Caco-2 (cell line): ENCODE measurements at regions not wholly inside any gene's neighbourhood (a gene's known extent, or its start where the extent isn't known, plus 50 kb on each side); places are given as distances from the start of the nearest gene placed in this dataset.

Source experiments
- BruUV-seq: library from RNA; stranded (reverse); fragments of 400-500 nt; replicated peaks from 2 replicates; lab custom pipeline; 2021; lab: Mats Ljungman, UMichigan
- CTCF ChIA-PET: fragments of 300-600 bp; sonication (Branson Sonifier 250); formaldehyde crosslinking; loops from one replicate; lab custom pipeline; 2022; ENCODE audit warnings: antibody characterized with exemption; lab: Charles Lee
- POLR2A ChIA-PET: fragments of 300-600 bp; sonication (Branson Sonifier 250); formaldehyde crosslinking; loops from one replicate; lab custom pipeline; 2022; ENCODE audit warnings: antibody characterized with exemption; lab: Charles Lee
- DNase-seq, 2 experiments: peaks; one replicate each; pipeline versions ENCODE4 v3.0.0 to v3.0.0-alpha.2; 2020 to 2022
- H3K27me3 ChIP-seq: replicated peaks from 2 replicates; pipeline ENCODE4 v1.6.0; 2011; ENCODE audit warnings: low read length; ENCODE audit not compliant: control insufficient read depth, insufficient read depth
- H3K36me3 ChIP-seq: 2 replicates; pipeline ENCODE4 v1.5.1; 2011; ENCODE audit warnings: low read length; ENCODE audit not compliant: control insufficient read depth, insufficient read depth
- H3K4me1 ChIP-seq: fragments of 250-450 bp; sonication (Bioruptor Pico); 2 replicates; pipeline ENCODE4 v1.5.1; 2020; ENCODE audit warnings: mild to moderate bottlenecking
- H3K4me3 ChIP-seq: 2 replicates; pipeline ENCODE4 v1.5.1; 2011; ENCODE audit warnings: low read depth, mild to moderate bottlenecking, control low read depth, low read length
- H3K9me3 ChIP-seq: fragments of 250-450 bp; sonication (Bioruptor Pico); 2 replicates; pipeline ENCODE4 v1.5.1; 2020; ENCODE audit warnings: mild to moderate bottlenecking, moderate library complexity
- H3K27ac Mint-ChIP-seq: one replicate; pipeline ENCODE4 v1.8.0; 2022; ENCODE audit warnings: mixed read lengths; ENCODE audit not compliant: unreplicated experiment
- H3K27me3 Mint-ChIP-seq: one replicate; pipeline ENCODE4 v1.8.0; 2022; ENCODE audit warnings: mixed read lengths; ENCODE audit not compliant: insufficient read depth, unreplicated experiment
- H3K36me3 Mint-ChIP-seq: one replicate; pipeline ENCODE4 v1.8.0; 2022; ENCODE audit warnings: mild to moderate bottlenecking, mixed read lengths; ENCODE audit not compliant: insufficient read depth, unreplicated experiment
- H3K4me1 Mint-ChIP-seq: one replicate; pipeline ENCODE4 v1.8.0; 2022; ENCODE audit warnings: low read depth, mixed read lengths; ENCODE audit not compliant: unreplicated experiment
- H3K4me3 Mint-ChIP-seq: one replicate; pipeline ENCODE4 v1.8.0; 2022; ENCODE audit warnings: mild to moderate bottlenecking, moderate library complexity, mixed read lengths; ENCODE audit not compliant: unreplicated experiment
- H3K9me3 Mint-ChIP-seq: one replicate; pipeline ENCODE4 v1.8.0; 2022; ENCODE audit warnings: mixed read lengths; ENCODE audit not compliant: unreplicated experiment
- intact Hi-C: fragments of 100-400 bp; cut with micrococcal nuclease; formaldehyde crosslinking; loops from one replicate; pipeline ENCODE4 v1.10.0; 2022; ENCODE audit not compliant: unreplicated experiment
- TF ChIP-seq, protein P1 (sequence below), 2 experiments: fragments of 200-600 bp in 1 of 2; IDR thresholded peaks; 1 replicate in 1 of 2; 2 replicates in 1 of 2; pipeline versions ENCODE4 v1.5.1 to v1.8.0; 2011 to 2022; ENCODE audit warnings: antibody characterized with exemption in 1 of 2, control low read depth in 1 of 2, inconsistent platforms in 1 of 2, low read depth in 1 of 2, low read length in 1 of 2, mild to moderate bottlenecking in 1 of 2, moderate library complexity in 1 of 2; ENCODE audit not compliant: insufficient read depth in 1 of 2, severe bottlenecking in 1 of 2, unreplicated experiment in 1 of 2

DNA sequence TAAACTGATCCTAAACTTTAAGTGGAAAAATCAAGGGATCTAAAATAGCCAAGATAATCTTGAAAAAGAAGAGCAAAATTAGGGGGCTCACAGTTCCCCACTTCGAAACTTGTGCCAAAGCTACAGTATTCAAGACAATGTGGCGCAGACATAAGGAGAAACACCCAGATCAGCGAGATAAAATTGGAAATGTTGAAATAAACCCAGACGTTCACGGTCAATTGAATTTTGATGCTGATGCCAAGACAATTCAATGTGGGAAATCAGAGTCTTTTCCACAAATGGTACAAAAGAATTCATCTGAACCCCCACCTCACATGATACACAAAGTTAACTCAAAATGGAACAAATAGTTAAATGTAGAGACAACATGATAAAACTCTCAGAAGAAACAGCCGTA is 601.6 kb downstream of the BRD1 start:
- H3K36me3 ChIP-seq: no peaks in the 10 kb centered on the region
- H3K27ac Mint-ChIP-seq: no peak overlapping the region
- BruUV-seq: no TSS peak
- H3K36me3 Mint-ChIP-seq: no peaks in the 10 kb centered on the region
- H3K4me3 ChIP-seq: no peak overlapping the region
- no peaks in the 10 kb centered on the region for H3K9me3 ChIP-seq
- no peak overlapping the region for H3K4me3 Mint-ChIP-seq
- no peaks in the 10 kb centered on the region for H3K4me1 Mint-ChIP-seq
- intact Hi-C loops: no loop called here
- ChIA-PET CTCF (no interaction called here), POLR2A (no interaction called here)
- no peak for DNase-seq
- H3K9me3 Mint-ChIP-seq: no peaks in the 10 kb centered on the region
- H3K27me3 Mint-ChIP-seq: peaks cover 11% of the 10 kb centered on the region
- H3K27me3 ChIP-seq: no peaks in the 10 kb centered on the region
- no peaks in the 10 kb centered on the region for H3K4me1 ChIP-seq
- TF ChIP-seq, protein P1, sequence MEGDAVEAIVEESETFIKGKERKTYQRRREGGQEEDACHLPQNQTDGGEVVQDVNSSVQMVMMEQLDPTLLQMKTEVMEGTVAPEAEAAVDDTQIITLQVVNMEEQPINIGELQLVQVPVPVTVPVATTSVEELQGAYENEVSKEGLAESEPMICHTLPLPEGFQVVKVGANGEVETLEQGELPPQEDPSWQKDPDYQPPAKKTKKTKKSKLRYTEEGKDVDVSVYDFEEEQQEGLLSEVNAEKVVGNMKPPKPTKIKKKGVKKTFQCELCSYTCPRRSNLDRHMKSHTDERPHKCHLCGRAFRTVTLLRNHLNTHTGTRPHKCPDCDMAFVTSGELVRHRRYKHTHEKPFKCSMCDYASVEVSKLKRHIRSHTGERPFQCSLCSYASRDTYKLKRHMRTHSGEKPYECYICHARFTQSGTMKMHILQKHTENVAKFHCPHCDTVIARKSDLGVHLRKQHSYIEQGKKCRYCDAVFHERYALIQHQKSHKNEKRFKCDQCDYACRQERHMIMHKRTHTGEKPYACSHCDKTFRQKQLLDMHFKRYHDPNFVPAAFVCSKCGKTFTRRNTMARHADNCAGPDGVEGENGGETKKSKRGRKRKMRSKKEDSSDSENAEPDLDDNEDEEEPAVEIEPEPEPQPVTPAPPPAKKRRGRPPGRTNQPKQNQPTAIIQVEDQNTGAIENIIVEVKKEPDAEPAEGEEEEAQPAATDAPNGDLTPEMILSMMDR (IDR thresholded peaks at IDR 0.05; ENCODE audit: insufficient read depth in 1 of 2, low read depth in 1 of 2, low read length in 1 of 2, severe bottlenecking in 1 of 2, unreplicated experiment in 1 of 2): no peak

DNA sequence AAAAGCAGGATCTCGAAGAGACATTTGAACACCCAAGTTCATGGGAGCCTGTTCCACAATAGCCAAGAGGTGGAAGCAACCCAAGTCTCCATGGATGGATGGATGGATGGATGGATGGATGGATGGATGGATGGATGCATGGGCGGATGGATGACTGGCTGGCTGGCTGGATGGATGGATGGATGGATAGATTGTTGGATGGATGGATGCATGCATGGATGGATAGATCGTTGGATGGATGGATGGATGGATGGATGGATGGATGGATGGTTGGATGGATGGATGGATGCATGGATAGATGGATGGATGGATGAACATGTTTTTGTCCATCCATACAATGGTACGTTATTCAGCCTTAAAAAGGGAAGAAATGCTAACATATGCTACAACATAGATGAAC is 603.4 kb downstream of the BRD1 start:
- Mint-ChIP-seq H3K4me3 (no peak overlapping the region), H3K27ac (no peak overlapping the region), H3K36me3 (no peaks in the 10 kb centered on the region), H3K4me1 (no peaks in the 10 kb centered on the region), H3K27me3 (peaks cover 17% of the 10 kb centered on the region), H3K9me3 (peaks cover 10% of the 10 kb centered on the region)
- Histone ChIP-seq H3K4me3 (no peak overlapping the region), H3K36me3 (no peaks in the 10 kb centered on the region), H3K9me3 (no peaks in the 10 kb centered on the region), H3K4me1 (no peaks in the 10 kb centered on the region), H3K27me3 (no peaks in the 10 kb centered on the region)
- BruUV-seq: no TSS peak
- TF ChIP-seq, protein P1 (IDR thresholded peaks at IDR 0.05; ENCODE audit: insufficient read depth in 1 of 2, low read depth in 1 of 2, low read length in 1 of 2, severe bottlenecking in 1 of 2, unreplicated experiment in 1 of 2): no peak
- DNase-seq: no peak
- ChIA-PET CTCF (no interaction called here), POLR2A (no interaction called here)
- intact Hi-C loops: no loop called here

DNA sequence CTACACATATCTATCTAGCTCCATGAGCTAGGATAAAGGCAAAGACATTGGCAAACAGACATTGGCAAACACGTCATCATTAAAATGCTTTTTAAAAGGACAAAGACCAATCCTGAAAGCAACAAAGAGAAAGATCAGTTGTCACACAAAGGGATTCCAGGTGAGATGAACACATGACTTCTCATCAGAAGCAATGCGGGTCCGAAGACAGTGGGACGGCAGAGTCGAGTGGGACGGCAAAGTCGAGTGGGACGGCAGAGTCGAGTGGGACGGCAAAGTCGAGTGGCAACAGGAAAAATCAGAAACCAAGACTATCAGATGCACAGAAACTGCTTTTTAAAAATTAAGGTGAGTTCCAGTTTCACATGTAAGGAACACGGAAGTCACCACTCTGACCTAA is 609.5 kb downstream of the BRD1 start:
- no peaks in the 10 kb centered on the region for H3K36me3 ChIP-seq
- Mint-ChIP-seq H3K4me1 (no peaks in the 10 kb centered on the region), H3K4me3 (no peak overlapping the region), H3K27ac (no peak overlapping the region), H3K9me3 (peaks cover 39% of the 10 kb centered on the region), H3K27me3 (peaks cover 11% of the 10 kb centered on the region), H3K36me3 (no peaks in the 10 kb centered on the region)
- no peak for DNase-seq
- ChIA-PET CTCF (no interaction called here), POLR2A (no interaction called here)
- H3K9me3 ChIP-seq: peaks cover 4% of the 10 kb centered on the region; the same call in 1 of the 2 replicates
- TF ChIP-seq, protein P1 (IDR thresholded peaks at IDR 0.05; ENCODE audit: insufficient read depth in 1 of 2, low read depth in 1 of 2, low read length in 1 of 2, severe bottlenecking in 1 of 2, unreplicated experiment in 1 of 2): no peak
- no peak overlapping the region for H3K4me3 ChIP-seq
- intact Hi-C loops: no loop called here
- no peaks in the 10 kb centered on the region for H3K4me1 ChIP-seq
- H3K27me3 ChIP-seq: no peaks in the 10 kb centered on the region
- BruUV-seq: no TSS peak
